Common myeloid progenitor, CD34-positive (primary cell): ENCODE measurements at regions not wholly inside any gene's neighbourhood (a gene's known extent, or its start where the extent isn't known, plus 50 kb on each side); places are given as distances from the start of the nearest gene placed in this dataset.

Experiments used
- CTCF ChIA-PET: fragments of 350-600 bp; sonication (Branson Sonifier 250); formaldehyde crosslinking; loops from one replicate; lab custom pipeline; 2021; ENCODE audit warnings: antibody characterized with exemption; lab: Charles Lee
- POLR2A ChIA-PET: fragments of 350-600 bp; sonication (Branson Sonifier 250); formaldehyde crosslinking; loops from one replicate; lab custom pipeline; 2021; ENCODE audit warnings: antibody characterized with exemption; lab: Charles Lee
- DNase-seq, 3 donors: peaks; one replicate each; pipeline versions ENCODE4 v3.0.0 to v3.0.0-alpha.2; 2013
- H3K27ac ChIP-seq, 2 experiments: 1 replicate in 1 of 2; 2 replicates in 1 of 2; pipeline ENCODE4 v1.7.0; 2013; ENCODE audit warnings: inconsistent platforms in 2 of 2, low read length in 2 of 2, mild to moderate bottlenecking in 2 of 2, low read depth in 1 of 2, moderate library complexity in 1 of 2; ENCODE audit not compliant: severe bottlenecking in 2 of 2, insufficient read depth in 1 of 2, poor library complexity in 1 of 2
- H3K27me3 ChIP-seq, 5 experiments: replicated peaks in 2 of 5; 1 replicate in 3 of 5; 2 replicates in 2 of 5; pipeline versions ENCODE4 v1.6.1 to v1.7.0; 2013; ENCODE audit warnings: low read length in 4 of 5, mild to moderate bottlenecking in 2 of 5, moderate library complexity in 2 of 5, inconsistent platforms in 1 of 5; ENCODE audit not compliant: insufficient read depth in 5 of 5, control insufficient read depth in 4 of 5
- H3K36me3 ChIP-seq, 4 experiments: 1 replicate in 2 of 4; 2 replicates in 2 of 4; pipeline versions ENCODE4 v1.6.1 to v1.7.0; 2013; ENCODE audit warnings: low read length in 3 of 4, control low read depth in 1 of 4, mild to moderate bottlenecking in 1 of 4; ENCODE audit not compliant: control insufficient read depth in 4 of 4, insufficient read depth in 4 of 4
- H3K4me1 ChIP-seq, 4 experiments: 1 replicate in 3 of 4; 2 replicates in 1 of 4; pipeline versions ENCODE4 v1.6.1 to v1.7.1; 2013; ENCODE audit warnings: low read length in 3 of 4, mild to moderate bottlenecking in 3 of 4, control low read depth in 1 of 4, inconsistent platforms in 1 of 4, moderate library complexity in 1 of 4; ENCODE audit not compliant: control insufficient read depth in 4 of 4, insufficient read depth in 4 of 4; ENCODE audit errors: control extremely low read depth in 1 of 4
- H3K4me3 ChIP-seq, 7 experiments: 1 replicate in 4 of 7; 2 replicates in 3 of 7; pipeline versions ENCODE4 v1.5.1 to v1.7.0; 2013; ENCODE audit warnings: mild to moderate bottlenecking in 7 of 7, low read length in 6 of 7, moderate library complexity in 6 of 7, inconsistent platforms in 2 of 7, low read depth in 2 of 7, control low read depth in 1 of 7; ENCODE audit not compliant: insufficient read depth in 4 of 7, control insufficient read depth in 1 of 7; ENCODE audit errors: extremely low read depth in 1 of 7
- H3K9me3 ChIP-seq, 5 experiments: 1 replicate in 4 of 5; 2 replicates in 1 of 5; pipeline versions ENCODE4 v1.6.1 to v1.7.1; 2013; ENCODE audit warnings: low read length in 4 of 5, mild to moderate bottlenecking in 2 of 5, inconsistent platforms in 1 of 5, low read depth in 1 of 5, moderate library complexity in 1 of 5; ENCODE audit not compliant: control insufficient read depth in 4 of 5, insufficient read depth in 2 of 5; ENCODE audit errors: control extremely low read depth in 1 of 5
- WGBS: methylation state at CpG from one replicate; pipeline ENCODE4 v1.1.5; 2013; ENCODE audit not compliant: insufficient coverage; 5-methylcytosine and 5-hydroxymethylcytosine counted together

GRCh38 chr1:239204401-239204800, 182.0 kb upstream of the CHRM3 start:
- no peaks in the 10 kb centered on the region for H3K4me1 ChIP-seq
- WGBS, result 100% methylated on average over 2 of the region's 2 CpGs
- no peak overlapping the region for H3K4me3 ChIP-seq
- no peak overlapping the region for H3K27ac ChIP-seq
- H3K36me3 ChIP-seq, result no peaks in the 10 kb centered on the region
- CTCF ChIA-PET, result interaction anchor here (1.1 kb wide), 1 partner anchor 12 kb away, joined by 3 read pairs; no protein-coding TSS in a partner anchor
- H3K9me3 ChIP-seq, result no peaks in the 10 kb centered on the region
- no peak for DNase-seq
- H3K27me3 ChIP-seq, result no peaks in the 10 kb centered on the region
- POLR2A ChIA-PET, result no interaction called here

DNA sequence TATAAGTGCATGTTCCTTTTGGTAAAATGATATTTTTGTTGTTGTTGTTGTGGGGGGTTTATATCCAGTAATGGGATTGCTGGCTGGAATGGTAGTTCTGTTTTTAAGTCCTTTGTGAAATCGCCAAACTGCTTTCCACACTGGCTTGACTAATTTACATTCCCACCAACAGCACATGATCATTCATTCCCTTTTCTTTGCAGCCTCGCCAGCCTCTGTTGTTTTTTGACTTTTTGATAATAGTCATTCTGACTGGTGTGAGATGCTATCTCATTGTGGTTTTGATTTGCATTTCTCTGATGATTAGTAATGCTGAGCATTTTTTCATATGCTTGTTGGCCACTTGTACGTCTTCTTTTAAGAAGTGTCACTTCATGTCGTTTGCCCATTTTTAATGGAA, 188.5 kb upstream of the CHRM3 start:
- 100% methylated on average over 2 of the region's 4 CpGs for WGBS
- Histone ChIP-seq H3K4me3 (no peak overlapping the region), H3K27me3 (no peaks in the 10 kb centered on the region), H3K36me3 (no peaks in the 10 kb centered on the region), H3K4me1 (no peaks in the 10 kb centered on the region), H3K9me3 (no peaks in the 10 kb centered on the region), H3K27ac (no peak overlapping the region)
- CTCF ChIA-PET, result no interaction called here
- POLR2A ChIA-PET, result no interaction called here
- DNase-seq, result no peak

DNA sequence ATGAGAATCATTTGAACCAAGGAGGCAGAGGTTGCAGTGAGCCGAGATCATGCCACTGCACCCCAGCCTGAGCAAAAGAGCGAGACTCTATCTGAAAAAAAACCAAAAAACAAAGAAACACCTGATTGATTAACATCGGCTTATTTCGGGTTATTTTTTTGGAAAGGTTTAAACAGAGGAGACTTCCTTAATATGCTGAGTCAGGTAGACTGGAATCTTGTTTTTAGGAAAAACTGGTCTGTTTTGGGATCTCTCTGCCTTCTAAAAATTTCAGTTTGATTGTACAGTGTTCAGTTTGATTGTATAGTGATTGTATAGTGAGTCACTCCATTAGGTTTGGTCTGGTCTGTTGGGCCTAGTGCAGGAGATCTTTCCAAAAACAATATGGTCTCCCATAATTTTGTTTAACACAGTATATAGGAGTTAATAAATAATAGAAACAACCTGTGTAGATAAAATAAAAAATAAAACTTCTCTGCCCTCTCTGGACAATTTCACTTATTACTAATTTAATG, 196.3 kb upstream of the CHRM3 start:
- Histone ChIP-seq H3K36me3 (no peaks in the 10 kb centered on the region), H3K4me3 (no peak overlapping the region), H3K27me3 (no peaks in the 10 kb centered on the region), H3K4me1 (no peaks in the 10 kb centered on the region), H3K9me3 (no peaks in the 10 kb centered on the region), H3K27ac (no peak overlapping the region)
- ChIA-PET POLR2A (interaction anchor here (0.6 kb wide), 1 partner anchor 124 kb away, joined by 3 read pairs; no protein-coding TSS in a partner anchor), CTCF (no interaction called here)
- no peak for DNase-seq
- 93% methylated on average over 3 of the region's 4 CpGs for WGBS

- Histone ChIP-seq H3K4me1 (no peaks in the 10 kb centered on the region), H3K4me3 (no peak overlapping the region), H3K9me3 (no peaks in the 10 kb centered on the region), H3K27me3 (no peaks in the 10 kb centered on the region), H3K36me3 (no peaks in the 10 kb centered on the region), H3K27ac (no peak overlapping the region)
- no CpG with 5 or more reads among the region's 1 CpG for WGBS
- ChIA-PET CTCF (no interaction called here), POLR2A (no interaction called here)
- no peak for DNase-seq
Measured at GRCh38 chr1:239186487-239186886, 199.9 kb upstream of the CHRM3 start.

DNA sequence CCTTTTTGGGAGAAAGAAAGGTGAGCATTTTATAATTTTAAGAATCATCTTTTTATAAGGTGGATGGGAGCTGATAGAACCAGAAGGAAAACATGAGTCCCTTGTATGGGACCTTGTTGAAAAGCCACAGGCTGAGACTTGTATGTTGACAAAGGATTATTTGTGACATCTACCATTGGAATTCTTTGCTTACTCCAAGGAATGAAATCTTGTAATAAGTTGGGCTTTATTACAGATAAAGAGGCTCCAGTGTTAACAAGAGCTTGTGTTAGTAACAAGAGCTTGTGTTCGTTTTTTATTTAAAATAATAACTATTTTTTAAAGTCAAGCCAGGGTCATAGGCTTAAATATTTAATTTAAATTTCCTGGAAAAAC, 201.1 kb upstream of the CHRM3 start:
- Histone ChIP-seq H3K9me3 (no peaks in the 10 kb centered on the region), H3K4me3 (no peak overlapping the region), H3K27me3 (no peaks in the 10 kb centered on the region), H3K4me1 (no peaks in the 10 kb centered on the region), H3K27ac (no peak overlapping the region), H3K36me3 (no peaks in the 10 kb centered on the region)
- ChIA-PET CTCF (interaction anchor here (0.9 kb wide), 1 partner anchor 16 kb away, joined by 3 read pairs; no protein-coding TSS in a partner anchor), POLR2A (no interaction called here)
- DNase-seq, result no peak
- WGBS, result no CpG with 5 or more reads among the region's 1 CpG

GRCh38 chr1:239184561-239185244, 201.7 kb upstream of the CHRM3 start:
- Histone ChIP-seq H3K27ac (no peak overlapping the region), H3K27me3 (no peaks in the 10 kb centered on the region), H3K4me3 (no peak overlapping the region), H3K36me3 (no peaks in the 10 kb centered on the region), H3K4me1 (no peaks in the 10 kb centered on the region), H3K9me3 (no peaks in the 10 kb centered on the region)
- POLR2A ChIA-PET, result no interaction called here
- DNase-seq, result no peak
- CTCF ChIA-PET, result interaction anchor here (0.9 kb wide), 1 partner anchor 15 kb away, joined by 3 read pairs; no protein-coding TSS in a partner anchor

- Histone ChIP-seq H3K9me3 (no peaks in the 10 kb centered on the region), H3K27ac (no peak overlapping the region), H3K36me3 (no peaks in the 10 kb centered on the region), H3K27me3 (no peaks in the 10 kb centered on the region), H3K4me3 (no peak overlapping the region), H3K4me1 (no peaks in the 10 kb centered on the region)
- ChIA-PET CTCF (no interaction called here), POLR2A (no interaction called here)
- WGBS, result no CpG with 5 or more reads among the region's 3 CpGs
- DNase-seq, result no peak
Measured at GRCh38 chr1:239178961-239179360, 207.4 kb upstream of the CHRM3 start.
